Spleen (tissue), 11 donors: ENCODE measurements at regions not wholly inside any gene's neighbourhood (a gene's known extent, or its start where the extent isn't known, plus 50 kb on each side); places are given as distances from the start of the nearest gene placed in this dataset.

Experiments used
- DNase-seq: peaks from one replicate; pipeline ENCODE4 v3.0.0-alpha.2; 2020
- H3K27ac ChIP-seq, 8 donors: fragments of 200-600 bp; sonication (generic) in 7 of 8; 1 replicate in 4 of 8; 2 replicates in 4 of 8; pipeline versions ENCODE4 v1.5.0 to v1.8.0; 2016 to 2021; ENCODE audit warnings: inconsistent platforms in 4 of 8, mild to moderate bottlenecking in 4 of 8, moderate library complexity in 1 of 8
- H3K27me3 ChIP-seq, 7 donors: fragments of 200-600 bp; sonication (generic) in 6 of 7; replicated peaks in 1 of 7; 1 replicate in 4 of 7; 2 replicates in 3 of 7; pipeline versions ENCODE4 v1.5.0 to v1.8.0; 2016 to 2021; ENCODE audit warnings: inconsistent platforms in 3 of 7, mild to moderate bottlenecking in 1 of 7
- H3K36me3 ChIP-seq, 6 donors: fragments of 200-600 bp; sonication (generic) in 5 of 6; 1 replicate in 4 of 6; 2 replicates in 2 of 6; pipeline versions ENCODE4 v1.5.0 to v1.8.0; 2016 to 2021; ENCODE audit warnings: inconsistent platforms in 2 of 6
- H3K4me1 ChIP-seq, 6 donors: fragments of 200-600 bp; sonication (generic) in 5 of 6; 1 replicate in 3 of 6; 2 replicates in 3 of 6; pipeline versions ENCODE4 v1.5.0 to v1.8.0; 2016 to 2021; ENCODE audit warnings: inconsistent platforms in 3 of 6
- H3K4me3 ChIP-seq, 8 donors: fragments of 200-600 bp; sonication (generic) in 7 of 8; 1 replicate in 4 of 8; 2 replicates in 4 of 8; pipeline versions ENCODE4 v1.5.0 to v1.8.0; 2016 to 2021; ENCODE audit warnings: inconsistent platforms in 4 of 8, mild to moderate bottlenecking in 4 of 8, moderate library complexity in 2 of 8
- H3K9me3 ChIP-seq, 8 donors: fragments of 200-600 bp; sonication (generic) in 7 of 8; 1 replicate in 4 of 8; 2 replicates in 4 of 8; pipeline versions ENCODE4 v1.5.0 to v1.8.0; 2016 to 2021; ENCODE audit warnings: inconsistent platforms in 4 of 8
- POLR2A ChIP-seq, 3 donors: fragments of 450-650 bp; IDR thresholded peaks; one replicate each; pipeline ENCODE4 v1.5.1; 2017; ENCODE audit warnings: antibody characterized with exemption in 3 of 3, mild to moderate bottlenecking in 1 of 3
- POLR2AphosphoS5 ChIP-seq, 3 donors: sonication (generic); formaldehyde crosslinking; IDR thresholded peaks; one replicate each; pipeline ENCODE4 v1.5.1; 2017; ENCODE audit warnings: antibody characterized with exemption in 3 of 3
- WGBS, 5 donors: extraction: QIAGEN DNeasy Blood & Tissue Kit in 3 of 5; methylation state at CpG; one replicate each; pipeline versions ENCODE4 v1.1.5 to v1.1.7; 2013 to 2018; 5-methylcytosine and 5-hydroxymethylcytosine counted together
- intact Hi-C: fragments of 100-400 bp; cut with DNase I; formaldehyde crosslinking; loops from one replicate; pipeline ENCODE4 v1.15.0; 2023; ENCODE audit warnings: low total_unique reads
- TF ChIP-seq, protein P1 (sequence below), 11 experiments: fragments of 200-600 bp in 7 of 11; fragments of 450-650 bp in 4 of 11; sonication (generic) in 4 of 11; IDR thresholded peaks in 8 of 11; conservative IDR thresholded peaks in 3 of 11; 1 replicate in 7 of 11; 2 replicates in 4 of 11; pipeline versions ENCODE4 v1.4.0 to v1.8.0; 2016 to 2021; ENCODE audit warnings: antibody characterized with exemption in 11 of 11, inconsistent platforms in 4 of 11, mild to moderate bottlenecking in 1 of 11
- donor health status: healthy with polysubstance abuse.
- donor health status: DM: no; HTN: no; CAD: no; lungs with moderate emphysema.
- donor health status: DM: no; HTN: no; CAD: no.
- donor health status: Bipolar disorder and iron deficiency.
- donor health status: healthy.
- donor health status: DM: no; HTN: no; CAD: no.
- donor health status: DM: yes; HTN: yes; CAD: no.

DNA sequence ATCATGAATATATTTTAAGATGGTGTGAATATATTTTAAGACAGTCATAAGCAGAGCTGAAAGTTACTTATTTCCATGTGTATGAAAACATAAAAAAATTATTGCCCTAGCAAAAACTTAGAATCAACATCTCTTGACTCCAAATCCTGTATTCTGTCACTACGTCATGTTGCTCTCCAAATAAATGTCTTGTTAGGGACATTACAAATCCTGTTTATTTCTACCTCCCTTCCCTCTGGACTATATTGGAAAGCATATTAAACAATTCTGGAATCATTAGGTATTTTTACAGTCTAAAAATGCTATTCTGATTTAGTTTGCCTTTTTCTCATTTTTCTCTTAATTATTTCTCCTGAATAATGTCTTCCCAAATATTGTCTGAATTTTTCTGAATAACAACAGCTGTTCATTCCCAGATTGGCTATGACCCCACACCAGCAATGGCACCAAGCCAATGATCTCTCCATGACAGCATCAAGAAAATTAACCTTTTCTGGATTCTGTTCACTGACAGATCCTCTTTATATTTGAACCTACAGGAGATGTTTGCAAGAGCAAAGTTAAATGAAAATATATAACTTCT is 523.1 kb downstream of the IQCM start:
- Histone ChIP-seq H3K4me1 (no peaks in the 10 kb centered on the region), H3K9me3 (no peaks in the 10 kb centered on the region), H3K27ac (no peak overlapping the region), H3K4me3 (no peak overlapping the region), H3K27me3 (no peaks in the 10 kb centered on the region), H3K36me3 (no peaks in the 10 kb centered on the region)
- WGBS, 5 donors, result 67 to 86% (median 81%) methylated on average over 1 of the region's 1 CpG
- TF ChIP-seq, protein P1, sequence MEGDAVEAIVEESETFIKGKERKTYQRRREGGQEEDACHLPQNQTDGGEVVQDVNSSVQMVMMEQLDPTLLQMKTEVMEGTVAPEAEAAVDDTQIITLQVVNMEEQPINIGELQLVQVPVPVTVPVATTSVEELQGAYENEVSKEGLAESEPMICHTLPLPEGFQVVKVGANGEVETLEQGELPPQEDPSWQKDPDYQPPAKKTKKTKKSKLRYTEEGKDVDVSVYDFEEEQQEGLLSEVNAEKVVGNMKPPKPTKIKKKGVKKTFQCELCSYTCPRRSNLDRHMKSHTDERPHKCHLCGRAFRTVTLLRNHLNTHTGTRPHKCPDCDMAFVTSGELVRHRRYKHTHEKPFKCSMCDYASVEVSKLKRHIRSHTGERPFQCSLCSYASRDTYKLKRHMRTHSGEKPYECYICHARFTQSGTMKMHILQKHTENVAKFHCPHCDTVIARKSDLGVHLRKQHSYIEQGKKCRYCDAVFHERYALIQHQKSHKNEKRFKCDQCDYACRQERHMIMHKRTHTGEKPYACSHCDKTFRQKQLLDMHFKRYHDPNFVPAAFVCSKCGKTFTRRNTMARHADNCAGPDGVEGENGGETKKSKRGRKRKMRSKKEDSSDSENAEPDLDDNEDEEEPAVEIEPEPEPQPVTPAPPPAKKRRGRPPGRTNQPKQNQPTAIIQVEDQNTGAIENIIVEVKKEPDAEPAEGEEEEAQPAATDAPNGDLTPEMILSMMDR (IDR thresholded peaks at IDR 0.05 in 8 of 11, conservative IDR thresholded peaks at IDR 0.05 in 3 of 11), result no peak
- TF ChIP-seq POLR2AphosphoS5 (IDR thresholded peaks at IDR 0.05), result no peak
- no peak for TF ChIP-seq POLR2A (IDR thresholded peaks at IDR 0.05)
- DNase-seq, result no peak
- intact Hi-C loops, result no loop called here

DNA sequence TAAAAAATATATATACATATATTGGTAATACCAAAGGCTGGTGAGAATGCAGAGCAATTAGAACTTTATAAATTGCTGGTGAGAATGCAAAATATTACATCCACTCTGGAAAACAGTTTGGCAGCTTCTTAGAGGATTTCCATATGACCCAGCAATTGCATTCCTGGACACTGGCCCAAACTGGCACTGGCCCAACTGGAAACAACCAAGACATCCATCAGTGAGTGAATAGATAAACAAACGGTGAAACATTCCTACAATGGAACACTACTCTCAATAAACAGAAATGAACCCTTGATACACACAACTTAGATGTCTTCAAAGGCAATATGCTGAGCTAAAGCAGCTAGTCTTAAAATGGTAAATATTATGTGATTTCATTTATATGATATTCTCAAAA is 524.2 kb downstream of the IQCM start:
- H3K27me3 ChIP-seq, result no peaks in the 10 kb centered on the region
- H3K9me3 ChIP-seq, result no peaks in the 10 kb centered on the region
- WGBS, 5 donors, result 30 to 70% (median 52%) methylated on average over 1 of the region's 1 CpG
- DNase-seq, result no peak
- H3K4me3 ChIP-seq, result no peak overlapping the region
- no peaks in the 10 kb centered on the region for H3K4me1 ChIP-seq
- H3K27ac ChIP-seq, result no peak overlapping the region
- TF ChIP-seq, protein P1 (IDR thresholded peaks at IDR 0.05 in 8 of 11, conservative IDR thresholded peaks at IDR 0.05 in 3 of 11), result no peak
- TF ChIP-seq POLR2A (IDR thresholded peaks at IDR 0.05) (no peak), POLR2AphosphoS5 (IDR thresholded peaks at IDR 0.05) (no peak)
- H3K36me3 ChIP-seq, result no peaks in the 10 kb centered on the region
- intact Hi-C loops, result no loop called here

GRCh38 chr4:149280806-149281205 is 534.8 kb downstream of the IQCM start:
- H3K27me3 ChIP-seq, result no peaks in the 10 kb centered on the region
- intact Hi-C loops, result no loop called here
- no peaks in the 10 kb centered on the region for H3K36me3 ChIP-seq
- TF ChIP-seq, protein P1 (IDR thresholded peaks at IDR 0.05 in 8 of 11, conservative IDR thresholded peaks at IDR 0.05 in 3 of 11), result no peak
- no peak for TF ChIP-seq POLR2AphosphoS5 (IDR thresholded peaks at IDR 0.05)
- no peak for TF ChIP-seq POLR2A (IDR thresholded peaks at IDR 0.05)
- H3K9me3 ChIP-seq, result peaks cover 0 to 2% (median 0%) of the 10 kb centered on the region in 8 donors
- no peak overlapping the region for H3K27ac ChIP-seq
- DNase-seq, result no peak
- no peaks in the 10 kb centered on the region for H3K4me1 ChIP-seq
- H3K4me3 ChIP-seq, result no peak overlapping the region
- 54 to 73% (median 60%) methylated on average over 3 of the region's 3 CpGs for WGBS, 5 donors

DNA sequence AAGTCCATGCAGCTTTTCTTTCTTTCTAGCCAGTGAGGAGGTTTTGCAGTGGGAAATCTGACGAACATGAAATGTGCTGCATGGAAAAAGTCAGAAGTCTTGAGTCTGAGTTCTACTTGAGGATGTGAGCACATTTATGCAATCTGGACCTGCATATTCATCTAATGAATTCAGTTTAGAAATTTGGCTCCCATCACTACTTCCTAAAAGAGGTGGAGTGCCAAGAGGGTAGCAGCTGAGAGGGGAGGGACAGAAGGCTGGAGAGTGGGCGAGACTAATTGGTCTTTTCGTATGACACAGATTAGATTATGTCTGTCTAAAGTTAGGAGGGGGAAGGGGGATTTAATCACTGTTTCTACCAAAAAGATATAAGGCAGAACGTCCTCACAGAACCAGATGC is 535.9 kb downstream of the IQCM start:
- Histone ChIP-seq H3K9me3 (peaks cover 0 to 11% (median 8%) of the 10 kb centered on the region in 8 donors), H3K27me3 (no peaks in the 10 kb centered on the region), H3K4me3 (no peak overlapping the region), H3K27ac (no peak overlapping the region), H3K36me3 (no peaks in the 10 kb centered on the region), H3K4me1 (no peaks in the 10 kb centered on the region)
- DNase-seq, result no peak
- intact Hi-C loops, result no loop called here
- TF ChIP-seq, protein P1 (IDR thresholded peaks at IDR 0.05 in 8 of 11, conservative IDR thresholded peaks at IDR 0.05 in 3 of 11), result no peak
- TF ChIP-seq POLR2A (IDR thresholded peaks at IDR 0.05) (no peak), POLR2AphosphoS5 (IDR thresholded peaks at IDR 0.05) (no peak)
- 47 to 71% (median 52%) methylated on average over 4 of the region's 4 CpGs for WGBS, 5 donors
